DMS53 treated with DMSO at 0.1 percent for 48 hours (cell line): ENCODE measurements at regions not wholly inside any gene's neighbourhood (a gene's known extent, or its start where the extent isn't known, plus 50 kb on each side); places are given as distances from the start of the nearest gene placed in this dataset.

Experiments used
- DNase-seq: peaks from one replicate; lab custom pipeline; 2025; ENCODE audit not compliant: unreplicated experiment; lab: John Stamatoyannopoulos, UW

DNA sequence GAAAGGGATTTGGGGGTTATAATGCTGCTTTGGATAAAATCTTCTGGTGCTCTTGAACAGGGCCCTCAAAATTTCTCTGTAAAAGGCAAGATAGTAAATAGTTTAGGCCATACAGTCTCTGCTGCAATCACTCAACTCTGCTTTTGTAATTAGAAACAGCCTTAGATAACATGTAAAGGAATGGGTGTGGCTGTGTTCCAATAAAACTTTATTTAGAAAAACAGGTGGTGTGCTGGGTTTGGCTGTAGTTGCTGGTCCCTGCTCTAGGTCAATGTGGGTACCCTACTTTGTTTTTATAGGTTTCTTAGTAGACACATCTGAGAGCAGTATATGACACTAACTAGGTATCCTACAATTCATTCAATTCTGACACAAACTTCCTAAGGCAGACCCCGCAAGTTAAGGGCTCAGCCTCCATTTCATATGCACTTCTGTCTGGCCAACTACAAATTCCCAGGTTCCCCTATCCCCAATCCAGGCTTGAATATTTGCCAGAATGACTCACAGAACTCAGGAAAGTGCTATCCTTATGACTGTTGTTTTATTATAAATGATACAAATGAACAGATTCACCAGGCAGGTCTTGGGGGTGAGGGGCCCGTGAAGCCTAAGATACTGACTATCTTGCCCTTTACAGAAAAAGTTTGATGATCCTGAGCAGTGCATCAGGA is 349.9 kb downstream of the RPS24 start:
- DNase-seq, result no peak

GRCh38 chr10:78384049-78384431 is 350.4 kb downstream of the RPS24 start:
- no peak for DNase-seq

DNA sequence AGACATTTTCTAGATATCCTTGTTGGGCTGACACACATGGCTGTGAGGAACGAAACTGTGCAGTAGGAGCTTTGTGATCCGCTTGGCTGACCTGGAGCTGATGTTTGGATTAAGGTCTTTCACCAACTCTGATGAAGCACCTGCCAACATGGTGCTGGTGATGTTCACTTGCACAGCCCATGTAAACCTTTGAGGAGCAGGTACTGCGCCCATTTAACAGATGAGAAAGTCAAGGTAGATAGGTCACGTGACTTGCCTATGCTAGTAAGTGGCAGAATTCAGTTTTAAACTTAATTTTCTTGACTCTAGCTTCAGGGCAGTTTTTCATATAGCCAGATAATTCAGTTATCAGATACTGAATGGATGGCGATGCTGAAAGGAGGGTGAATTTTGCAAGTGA is 351.9 kb downstream of the RPS24 start:
- DNase-seq, result no peak

DNA sequence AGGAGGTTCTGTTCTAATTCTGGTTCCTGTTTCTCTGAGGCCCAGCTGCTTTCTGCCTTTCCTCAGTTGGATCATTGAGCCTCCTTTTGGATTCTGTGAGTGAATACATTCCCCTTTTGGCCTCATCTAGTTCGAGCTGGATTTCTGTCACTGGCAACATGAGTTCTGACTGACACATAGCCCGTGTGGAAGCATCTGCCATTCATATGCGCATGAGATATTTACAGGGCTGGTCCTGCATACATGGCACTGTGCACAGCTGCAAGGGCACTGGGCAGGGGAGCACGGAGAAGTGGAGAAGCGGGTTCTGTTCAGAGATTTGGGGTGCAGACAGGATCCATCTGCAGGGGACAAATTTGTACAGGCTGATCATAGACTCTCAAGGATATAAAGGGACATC is 352.8 kb downstream of the RPS24 start:
- no peak for DNase-seq

GRCh38 chr10:78388331-78389050 is 354.8 kb downstream of the RPS24 start:
- DNase-seq, result no peak

- no peak for DNase-seq
Observed at GRCh38 chr10:78389419-78389818, 355.8 kb downstream of the RPS24 start.

GRCh38 chr10:78390051-78390450 is 356.4 kb downstream of the RPS24 start:
- DNase-seq, result no peak

DNA sequence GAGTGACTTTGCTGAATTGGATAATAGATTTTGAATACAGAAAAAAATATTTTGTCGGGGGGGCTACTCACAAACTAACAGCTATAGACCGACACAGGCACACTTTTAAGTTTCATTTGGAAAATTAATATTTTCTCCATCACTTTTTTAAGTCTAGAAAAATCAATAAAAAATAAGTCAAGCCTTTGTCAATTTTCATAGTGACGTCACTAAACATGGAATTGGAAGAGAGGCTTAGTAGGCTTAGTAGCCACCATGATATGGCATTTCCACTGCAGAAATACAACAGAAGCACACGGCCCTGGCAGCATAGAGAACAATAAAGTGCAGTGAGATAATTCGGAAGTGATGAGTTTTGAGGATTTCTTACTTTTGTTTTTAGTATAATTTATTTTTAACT is 357.2 kb downstream of the RPS24 start:
- DNase-seq, result no peak

DNA sequence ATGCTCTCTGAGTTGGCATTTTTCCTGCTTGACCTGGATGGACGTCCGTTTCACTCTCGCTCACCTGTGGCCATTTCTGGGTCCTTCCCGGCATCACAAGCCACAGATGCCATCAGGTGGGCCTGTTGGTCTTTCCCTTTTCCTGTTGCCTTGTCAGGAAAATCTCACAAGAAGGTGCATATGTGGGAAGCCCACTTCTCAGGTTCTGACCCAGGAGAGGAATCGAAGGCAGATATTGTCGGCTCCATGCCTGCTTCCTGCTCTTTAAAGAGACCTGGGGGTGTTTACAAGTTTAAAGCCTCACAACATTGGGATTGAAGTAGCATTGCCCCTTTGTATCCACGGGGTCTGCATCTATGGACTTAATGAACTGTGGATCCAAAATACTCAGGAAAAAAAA is 357.9 kb downstream of the RPS24 start:
- no peak for DNase-seq

DNA sequence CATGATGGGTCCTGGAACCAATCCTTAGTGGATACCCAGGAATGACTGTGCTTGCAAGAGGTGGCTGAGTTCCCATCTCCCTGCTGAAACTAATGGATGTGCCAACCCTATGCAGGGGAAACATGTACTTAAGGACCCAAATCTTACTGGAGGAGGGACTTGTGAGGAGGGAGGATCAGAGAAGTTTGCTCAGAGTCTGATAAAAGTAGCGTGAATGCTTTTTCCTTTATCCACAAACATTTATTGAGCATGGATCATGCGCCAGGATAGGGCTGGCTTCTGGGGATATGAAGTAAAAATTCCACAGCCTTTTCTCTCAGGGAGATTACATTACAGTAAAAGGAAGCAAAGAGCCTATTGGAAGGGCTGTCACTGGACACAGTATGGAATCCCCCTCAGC is 358.5 kb downstream of the RPS24 start:
- DNase-seq, result no peak

GRCh38 chr10:78393094-78393493 is 359.4 kb downstream of the RPS24 start:
- DNase-seq, result no peak

GRCh38 chr10:78394047-78394446 is 360.4 kb downstream of the RPS24 start:
- no peak for DNase-seq

DNA sequence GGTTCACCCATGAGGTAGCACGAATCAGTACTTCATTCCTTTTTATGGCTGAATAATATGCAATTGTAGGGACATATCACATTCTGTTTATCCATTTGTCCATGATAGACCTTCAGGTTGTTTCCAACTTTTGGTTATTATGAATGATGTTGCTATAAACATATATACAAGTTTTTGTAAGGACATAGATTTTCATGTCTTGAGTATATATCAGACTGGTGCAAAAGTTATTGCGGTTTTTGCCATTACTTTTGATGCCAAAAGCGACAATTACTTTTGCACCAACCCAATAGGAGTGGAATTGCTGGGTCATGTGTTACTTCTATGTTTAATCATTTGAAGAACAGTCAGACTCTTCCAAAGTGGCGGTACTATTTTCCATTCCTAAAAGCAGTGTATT is 361.5 kb downstream of the RPS24 start:
- DNase-seq, result no peak

DNA sequence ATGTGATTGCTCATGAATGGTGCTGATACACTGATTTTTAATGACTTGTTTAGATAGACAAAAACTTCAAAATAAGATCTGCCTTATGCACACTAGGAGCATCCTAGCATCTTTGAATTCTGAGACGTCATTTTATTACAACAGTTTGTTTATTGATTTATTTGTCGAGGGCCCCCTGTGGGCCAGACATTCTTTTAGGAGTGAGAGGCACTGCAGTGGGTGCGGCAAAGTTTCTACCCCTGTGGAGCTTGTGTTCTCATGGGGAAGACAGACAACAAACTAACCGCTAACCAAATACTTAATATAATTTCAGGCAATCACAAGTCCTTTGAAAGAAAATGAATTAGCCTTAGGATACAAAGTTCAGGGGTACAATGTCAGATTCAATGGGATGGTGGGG is 363.1 kb downstream of the RPS24 start:
- DNase-seq, result no peak

GRCh38 chr10:78397786-78398185 is 364.1 kb downstream of the RPS24 start:
- no peak for DNase-seq

- no peak for DNase-seq
Observed at GRCh38 chr10:78398382-78398781, 364.7 kb downstream of the RPS24 start.

GRCh38 chr10:78401624-78402367 is 368.1 kb downstream of the RPS24 start:
- no peak for DNase-seq

DNA sequence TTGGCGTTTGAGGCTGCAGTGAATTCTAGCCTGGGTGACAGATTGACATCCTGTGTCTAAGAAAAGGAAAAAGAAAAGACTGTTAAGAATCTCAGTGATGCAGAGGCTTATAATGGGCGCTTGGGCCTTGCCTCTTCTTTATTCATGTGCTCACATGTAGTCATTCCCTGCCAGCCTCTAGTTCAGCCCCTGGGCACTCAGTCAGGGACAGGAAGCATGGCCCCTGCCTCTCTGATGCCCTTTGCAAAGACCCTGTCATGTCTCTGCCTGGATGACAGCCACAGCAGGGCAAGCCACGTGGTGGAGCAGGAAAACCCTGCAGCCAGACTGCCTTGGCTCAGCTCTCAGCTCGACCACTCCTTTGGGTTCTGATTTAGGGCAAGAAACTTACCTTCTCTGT is 368.9 kb downstream of the RPS24 start:
- no peak for DNase-seq

DNA sequence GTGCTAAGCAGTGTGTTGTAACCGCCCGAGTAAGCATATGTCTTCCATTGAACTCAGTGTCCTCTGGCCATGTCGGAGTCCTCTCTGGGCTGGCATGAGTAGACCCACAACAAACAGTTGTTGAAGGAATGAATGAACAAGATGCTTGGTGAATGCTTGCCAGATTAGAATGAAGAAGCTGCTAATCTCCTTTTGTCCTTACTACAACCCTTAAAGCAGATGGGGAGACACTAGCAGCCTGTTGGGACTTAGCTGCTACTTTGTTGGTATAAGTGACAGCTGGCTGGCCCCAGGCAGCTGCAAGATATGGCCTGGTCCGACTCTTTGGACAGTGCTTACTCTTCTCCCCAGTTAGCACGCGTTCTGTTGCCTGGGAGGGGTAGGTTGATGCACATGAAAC is 370.1 kb downstream of the RPS24 start:
- no peak for DNase-seq

- no peak for DNase-seq
Observed at GRCh38 chr10:78404296-78404695, 370.6 kb downstream of the RPS24 start.

DNA sequence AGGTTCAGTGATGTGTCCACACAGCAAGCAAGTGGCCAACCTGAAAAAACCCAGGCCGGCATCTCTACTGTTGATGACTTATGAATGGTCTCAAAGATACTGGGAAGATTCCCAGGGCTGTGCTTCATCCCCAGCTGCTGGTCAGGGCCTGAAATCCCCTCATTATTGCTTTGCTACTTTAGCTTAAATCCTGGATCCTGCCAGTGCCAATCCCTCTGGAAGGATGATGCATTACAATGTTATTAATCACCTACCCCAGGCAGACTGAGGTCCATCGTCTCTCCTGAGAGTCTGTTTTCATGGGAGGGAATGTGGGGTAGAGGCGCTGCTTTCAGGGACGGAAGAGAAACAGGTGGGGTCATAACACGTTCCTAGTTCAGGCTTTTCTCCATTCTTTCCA is 371.6 kb downstream of the RPS24 start:
- DNase-seq, result no peak

GRCh38 chr10:78405736-78406135 is 372.1 kb downstream of the RPS24 start:
- DNase-seq, result no peak
